Stimulated activated CD4-positive, alpha-beta T cell treated with anti-CD3 and anti-CD28 coated beads, Interleukin-2, amount 100 ng/mL, for 24 hours (primary cell): ENCODE measurements at regions not wholly inside any gene's neighbourhood (a gene's known extent, or its start where the extent isn't known, plus 50 kb on each side); places are given as distances from the start of the nearest gene placed in this dataset.
"Not testable (repeated sequence)": the region's sequence is repeated elsewhere in the genome, so short reads cannot be mapped to it uniquely, and the experiment has no call there.

Experiments used
- DNase-seq, 2 donors: peaks; one replicate each; pipeline ENCODE4 v3.0.0-alpha.2; 2020

DNA sequence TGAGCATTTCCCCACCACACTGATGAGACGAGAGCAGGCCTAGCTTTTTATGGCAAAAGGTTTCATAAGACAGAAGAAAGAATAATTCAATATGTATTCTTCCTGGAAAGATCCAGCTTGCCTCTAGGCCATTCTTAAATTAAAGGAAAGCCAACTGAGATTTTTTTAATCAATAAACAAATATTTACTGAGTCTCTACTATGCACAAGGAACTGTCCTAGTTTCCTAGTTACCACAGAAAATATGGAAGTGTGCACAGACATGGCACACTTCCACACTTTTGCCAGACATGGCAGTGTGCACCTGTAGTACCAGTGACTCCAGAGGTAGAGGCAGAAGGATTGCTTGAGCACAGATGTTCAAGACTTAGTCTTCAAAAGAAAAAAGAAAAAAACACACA is 281.0 kb downstream of the CETN3 start:
- no peak for DNase-seq

- DNase-seq = no peak
Measured at GRCh38 chr5:90119531-90119971, 290.0 kb downstream of the CETN3 start.

- DNase-seq = no peak
Measured at GRCh38 chr5:90117005-90117404, 292.6 kb downstream of the CETN3 start.

GRCh38 chr5:90113108-90113507 is 296.4 kb downstream of the CETN3 start:
- no peak for DNase-seq

- DNase-seq = no peak
Measured at GRCh38 chr5:90112033-90112692, 297.4 kb downstream of the CETN3 start.

- DNase-seq = no peak
Measured at GRCh38 chr5:90111364-90112032, 298.1 kb downstream of the CETN3 start.

DNA sequence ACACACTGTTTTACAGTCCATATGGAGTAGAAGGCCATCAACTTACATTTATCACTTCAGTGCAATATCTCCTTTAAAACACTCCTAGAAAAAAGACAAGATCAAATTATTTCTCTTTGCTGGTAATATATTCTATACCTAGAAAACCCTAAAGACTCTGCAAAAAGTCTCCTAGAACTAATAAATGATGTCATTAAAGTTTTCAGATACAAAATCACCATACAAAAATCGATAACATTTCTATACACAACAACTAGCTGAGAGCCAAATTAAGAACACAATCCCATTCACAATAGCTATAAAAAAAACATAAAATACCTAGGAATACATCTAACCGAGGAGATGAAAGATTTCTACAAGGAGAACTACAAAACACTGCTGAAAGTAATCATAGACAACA is 300.3 kb downstream of the CETN3 start:
- no peak for DNase-seq

- no peak for DNase-seq
Measured at GRCh38 chr5:90099099-90099498, 310.5 kb downstream of the CETN3 start.

- DNase-seq = no peak
Measured at GRCh38 chr5:90097082-90097477, 312.5 kb downstream of the CETN3 start.

GRCh38 chr5:90096415-90097081 is 313.0 kb downstream of the CETN3 start:
- no peak for DNase-seq

DNA sequence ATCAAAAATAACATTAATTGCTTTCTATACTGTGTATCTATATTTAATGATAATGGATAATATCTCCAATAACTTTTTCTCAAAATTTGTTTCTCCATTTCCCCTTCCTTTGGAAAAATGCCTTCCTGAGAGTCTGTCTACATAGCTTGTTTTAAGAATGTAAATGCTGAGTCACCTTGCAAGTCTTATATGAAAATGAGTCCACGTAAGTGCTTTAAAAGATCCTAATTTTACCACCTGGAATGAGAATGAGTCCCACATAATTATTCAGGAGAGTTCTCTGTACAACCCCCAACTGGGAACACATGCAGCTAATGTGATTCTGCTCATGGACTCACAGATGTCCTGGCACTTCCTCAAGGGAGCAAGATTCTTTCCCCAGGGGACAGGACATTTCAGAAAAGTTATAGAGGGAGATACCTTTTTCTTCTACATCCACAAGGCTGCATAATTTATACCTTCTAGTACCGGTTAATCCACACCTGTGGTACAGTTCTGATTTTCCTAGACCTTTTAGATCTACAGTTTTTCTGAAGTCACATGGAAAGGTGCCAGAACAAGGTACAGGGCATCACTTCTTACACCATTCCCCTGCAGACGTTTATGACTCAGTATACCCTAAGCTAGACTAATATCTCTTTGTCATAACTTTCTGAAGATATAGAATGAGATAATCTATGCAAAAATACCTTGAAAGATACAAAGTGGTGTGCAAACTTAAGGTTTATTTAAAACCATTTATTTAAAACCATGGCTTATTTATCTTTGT is 314.1 kb downstream of the CETN3 start:
- DNase-seq = no peak

DNA sequence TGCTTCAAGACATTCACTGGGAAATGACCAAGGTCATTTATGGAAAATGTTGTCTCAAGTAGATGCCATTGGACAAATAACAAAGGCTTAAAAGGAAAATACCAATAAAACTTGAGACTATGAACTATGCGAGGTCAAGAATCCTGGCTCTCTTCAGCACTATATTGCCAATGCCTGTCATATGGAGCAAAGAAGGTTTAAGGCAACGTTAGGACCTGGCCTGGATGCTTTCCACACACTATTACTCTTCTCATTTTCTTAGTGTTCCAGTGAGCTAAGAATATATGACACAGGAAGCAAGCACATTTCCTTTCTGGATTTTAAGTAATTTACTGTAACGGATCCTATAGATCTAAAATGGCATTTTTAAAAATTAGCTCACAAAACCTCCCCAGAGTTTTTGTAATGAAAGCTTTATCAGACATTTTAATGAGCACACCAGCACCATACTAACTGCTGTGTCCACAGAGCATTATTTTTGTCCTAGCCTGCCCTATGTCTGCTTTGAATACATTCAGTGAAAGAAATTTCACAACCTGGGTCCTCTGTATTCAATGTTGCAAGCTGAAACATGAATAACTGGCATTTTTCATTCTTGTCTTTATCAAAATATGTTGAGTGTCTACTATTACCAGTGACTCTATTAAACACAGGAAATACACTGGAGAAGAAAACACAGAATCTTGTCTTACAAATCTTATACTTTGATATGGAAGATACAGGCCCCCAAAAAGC is 315.6 kb downstream of the CETN3 start:
- no peak for DNase-seq

DNA sequence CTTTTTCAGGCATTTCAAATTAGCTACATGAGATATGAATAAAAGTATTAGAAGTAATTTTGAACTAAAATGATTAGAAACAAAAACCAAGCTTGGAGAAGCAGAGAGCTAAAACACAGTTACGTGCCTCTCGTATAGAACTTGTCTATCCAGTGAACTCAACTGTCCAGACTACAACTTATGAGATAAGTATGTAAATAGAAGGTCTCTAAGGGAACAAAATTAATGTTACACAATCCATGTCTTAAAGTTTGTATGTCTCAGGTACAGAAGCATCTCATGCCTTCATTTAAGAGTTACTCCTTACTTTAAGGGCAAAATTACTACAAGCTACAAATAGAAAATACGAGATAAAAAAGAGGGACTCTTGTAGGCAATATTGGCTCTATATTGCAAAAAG is 316.8 kb downstream of the CETN3 start:
- DNase-seq = no peak

DNA sequence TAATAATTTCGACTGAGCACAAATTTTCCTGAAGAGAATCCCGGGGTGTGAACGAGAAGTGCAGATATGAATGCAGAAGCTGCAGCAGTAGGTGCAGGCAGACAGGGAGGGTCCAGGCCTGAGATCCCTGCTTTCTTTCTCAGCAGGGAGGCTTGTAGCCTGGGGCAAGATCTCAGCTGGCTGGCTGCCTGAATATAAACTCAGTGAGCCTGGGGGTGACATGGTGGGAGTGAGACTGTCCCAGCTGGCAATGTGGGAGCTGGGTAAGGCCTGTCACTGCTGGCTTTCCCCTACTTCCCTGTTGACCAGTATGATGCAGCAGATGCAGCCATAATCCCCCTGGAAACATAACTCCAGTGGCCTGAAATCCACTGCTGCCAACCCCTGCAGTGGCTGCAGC is 325.2 kb downstream of the CETN3 start:
- no peak for DNase-seq

DNA sequence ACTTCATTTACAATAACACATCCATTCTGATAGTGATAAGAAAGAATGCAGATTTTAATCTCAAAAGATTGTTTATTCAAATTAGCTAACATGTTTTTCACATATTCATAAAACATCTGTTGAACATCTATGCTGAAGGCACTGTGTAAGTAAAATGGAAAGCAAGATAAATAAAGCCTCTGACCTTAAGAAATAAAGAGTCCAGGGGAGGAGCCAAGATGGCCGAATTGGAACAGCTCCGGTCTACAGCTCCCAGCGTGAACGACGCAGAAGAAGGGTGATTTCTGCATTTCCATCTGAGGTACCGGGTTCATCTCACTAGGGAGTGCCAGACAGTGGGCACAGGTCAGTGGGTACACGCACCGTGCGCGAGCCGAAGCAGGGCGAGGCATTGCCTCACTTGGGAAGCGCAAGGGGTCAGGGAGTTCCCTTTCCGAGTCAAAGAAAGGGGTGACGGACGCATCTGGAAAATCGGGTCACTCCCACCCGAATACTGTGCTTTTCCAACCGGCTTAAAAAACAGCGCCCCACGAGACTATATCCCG is 336.5 kb downstream of the CETN3 start:
- not testable (repeated sequence) for DNase-seq

DNA sequence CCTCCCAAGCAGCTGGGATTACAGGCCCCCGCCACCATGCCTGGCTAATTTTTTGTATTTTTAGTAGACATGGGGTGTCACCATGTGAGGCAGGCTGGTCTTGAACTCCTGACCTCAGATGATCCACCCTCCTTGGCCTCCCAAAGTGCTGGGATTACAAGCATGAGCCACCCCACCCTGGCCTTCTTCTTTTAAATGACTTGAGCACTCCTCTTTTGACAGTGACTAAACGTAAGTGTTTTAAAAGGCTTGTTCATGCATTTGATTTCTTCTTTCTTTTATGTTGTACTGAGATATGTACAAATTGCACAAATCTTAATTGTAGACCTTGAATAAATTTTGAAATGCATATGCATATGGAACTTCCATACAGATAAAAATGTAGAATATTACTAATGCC is 337.9 kb downstream of the CETN3 start:
- DNase-seq = no peak

GRCh38 chr5:90071066-90071465 is 338.5 kb downstream of the CETN3 start:
- no peak for DNase-seq

DNA sequence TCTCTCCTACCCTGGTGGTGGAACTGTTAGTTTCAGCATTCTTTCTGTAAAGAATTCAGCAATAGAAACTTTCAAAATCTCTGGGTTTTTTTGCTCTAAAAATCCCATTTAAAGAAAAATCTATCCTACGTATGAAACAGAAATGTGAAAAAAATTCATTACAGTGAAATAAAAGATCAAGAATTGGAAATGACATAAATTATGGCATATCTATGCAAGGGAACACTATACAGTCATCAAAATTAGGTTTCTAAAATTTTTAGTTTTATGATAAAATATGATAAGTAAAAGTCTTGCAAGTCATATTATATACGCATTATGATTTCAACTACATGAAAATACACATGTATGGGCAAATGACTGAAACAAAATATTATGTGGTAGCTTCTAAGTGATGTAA is 342.6 kb downstream of the CETN3 start:
- no peak for DNase-seq

DNA sequence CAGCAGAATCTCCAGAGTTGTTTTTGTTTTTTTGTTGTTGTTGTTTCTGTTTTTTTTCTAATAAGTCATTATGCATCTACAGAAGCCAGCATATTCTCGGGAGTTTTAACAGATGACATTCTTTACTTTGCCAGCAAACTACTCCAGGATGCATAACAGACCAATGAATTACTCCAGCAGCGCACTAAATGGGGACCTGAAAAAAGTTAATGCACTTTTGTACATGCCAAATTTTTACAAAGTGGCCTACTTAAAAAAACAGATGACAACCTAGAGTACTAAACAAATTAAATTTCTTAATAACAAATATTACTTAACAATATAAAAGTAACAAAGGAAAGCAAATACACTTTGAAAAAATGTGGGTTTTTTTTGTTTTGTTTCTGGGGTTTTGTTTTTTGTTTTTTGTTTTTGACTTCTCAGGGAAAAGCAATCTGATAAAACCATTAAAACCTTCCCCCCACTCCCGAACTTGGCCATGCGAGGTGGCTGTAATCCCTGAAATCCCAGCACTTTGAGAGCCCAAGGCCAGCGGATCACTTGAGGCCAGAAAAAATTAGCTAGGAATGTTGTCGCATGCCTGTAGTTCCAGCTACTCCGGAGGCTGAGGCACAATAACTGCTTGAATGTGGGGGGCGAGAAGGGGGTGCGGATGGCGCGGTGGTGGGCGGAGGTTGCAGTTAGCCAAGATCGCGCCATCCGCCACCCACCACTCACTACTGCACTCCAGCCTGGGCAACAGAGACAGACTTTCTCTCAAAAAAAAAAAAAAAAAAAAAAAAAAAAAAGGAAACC is 352.4 kb downstream of the CETN3 start:
- no peak for DNase-seq

- DNase-seq = no peak
Measured at GRCh38 chr5:90055831-90056328, 353.7 kb downstream of the CETN3 start.

DNA sequence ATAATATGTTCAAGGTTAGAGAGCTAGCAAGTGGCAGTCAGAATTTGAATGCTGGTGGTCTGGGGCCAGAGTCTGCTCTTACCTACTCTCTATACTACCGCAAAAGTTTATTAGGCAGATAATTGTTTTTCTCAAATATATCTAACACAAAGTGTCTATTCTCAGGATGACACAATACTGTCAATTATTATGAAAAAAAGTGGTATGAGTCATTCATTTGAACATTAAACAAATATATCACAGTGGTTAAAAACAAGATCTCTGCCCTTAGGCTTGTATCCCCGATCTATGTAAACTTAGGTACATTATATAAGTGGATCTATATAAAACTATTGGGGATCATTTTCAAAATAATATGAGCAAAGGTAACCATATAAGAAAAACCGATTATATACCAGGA is 354.9 kb downstream of the CETN3 start:
- no peak for DNase-seq
